HG03108 (cell line): ENCODE measurements at regions not wholly inside any gene's neighbourhood (a gene's known extent, or its start where the extent isn't known, plus 50 kb on each side); places are given as distances from the start of the nearest gene placed in this dataset.

ENCODE experiments used
- ATAC-seq: cut with Tn5 transposase; IDR thresholded peaks from one replicate; pipeline ENCODE4 v1.9.1; 2021; ENCODE audit warnings: moderate library complexity; ENCODE audit not compliant: unreplicated experiment

DNA sequence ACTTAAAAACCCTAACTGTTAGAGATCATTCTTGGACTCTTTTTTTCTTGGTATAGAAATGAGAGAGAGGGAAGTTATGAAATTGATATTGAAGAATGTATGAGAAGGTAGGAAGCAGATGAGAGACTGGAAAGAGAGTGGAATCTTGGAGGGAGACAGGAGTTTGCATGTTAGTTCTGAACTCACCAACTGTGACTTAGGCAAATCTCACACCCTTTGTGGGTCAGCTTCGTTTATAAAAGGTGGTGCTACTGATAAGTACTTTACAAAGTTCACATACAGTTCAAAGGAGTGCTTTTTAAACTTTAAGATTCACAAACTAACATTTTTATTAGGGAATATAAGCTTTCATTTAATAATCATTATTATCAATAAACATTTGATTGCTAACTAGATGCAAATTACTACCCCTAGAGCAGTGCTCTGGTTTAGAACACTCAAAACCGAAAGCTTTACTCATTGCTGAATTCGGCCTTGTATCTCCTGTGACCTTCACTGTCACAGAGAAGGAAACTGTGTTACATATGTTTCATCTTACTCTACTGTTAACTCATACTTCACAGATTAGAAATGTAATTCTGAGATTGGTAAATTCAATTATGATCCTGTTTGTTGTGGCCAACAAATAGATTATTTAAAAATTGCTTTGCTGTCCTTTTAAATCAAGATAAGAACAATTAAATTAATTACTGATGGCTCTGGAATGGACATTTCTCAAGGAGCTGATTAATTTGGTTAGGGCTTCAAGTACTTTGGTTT, 143.2 kb downstream of the RMI1 start:
- peak; percentile 94 for ATAC-seq

- no peak for ATAC-seq
These were observed 144.4 kb downstream of the RMI1 start for GRCh38 chr9:84125046-84125445.

DNA sequence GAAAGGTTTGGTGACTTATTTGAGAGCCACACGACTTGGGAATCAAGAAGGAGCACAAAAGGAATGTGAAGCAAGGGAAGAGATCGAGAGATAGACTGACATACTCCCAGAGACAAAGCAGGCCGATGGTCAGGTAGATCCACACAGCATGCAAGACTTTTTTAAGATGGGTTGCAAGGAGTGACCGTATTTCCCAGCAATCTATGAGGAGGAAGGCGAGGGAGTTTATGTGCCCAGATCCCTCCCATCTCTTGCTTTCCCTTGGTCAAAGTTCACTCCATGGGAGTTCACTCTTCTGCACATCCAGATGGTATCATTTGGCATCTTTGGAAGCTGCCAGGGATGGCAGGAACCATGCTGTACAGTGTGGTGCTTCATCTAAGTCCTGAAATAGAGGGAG, 148.9 kb downstream of the RMI1 start:
- no peak for ATAC-seq

GRCh38 chr9:84136119-84136868, 155.7 kb downstream of the RMI1 start:
- ATAC-seq = no peak

DNA sequence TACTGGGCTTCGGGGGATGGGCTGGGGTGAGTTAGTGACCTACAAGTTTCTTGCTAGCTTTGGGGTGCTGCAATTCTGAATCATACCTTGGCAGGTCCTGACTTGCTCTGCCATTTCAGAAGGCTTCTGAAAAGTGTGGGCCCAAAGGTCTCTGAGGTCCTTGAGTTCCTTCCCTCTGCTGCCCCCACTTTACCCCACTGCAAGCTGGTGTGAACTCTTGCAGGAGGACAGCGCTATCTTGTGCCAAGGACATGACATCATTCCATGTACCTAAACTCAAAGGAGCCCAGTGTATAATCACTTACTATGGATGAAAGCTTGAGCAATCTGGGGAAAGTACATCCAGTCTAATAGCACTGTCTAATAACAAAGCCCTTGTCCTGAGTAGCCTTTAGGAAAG, 157.4 kb downstream of the RMI1 start:
- no peak for ATAC-seq

GRCh38 chr9:84138541-84138940, 157.9 kb downstream of the RMI1 start:
- ATAC-seq = no peak

- no peak for ATAC-seq
These were observed 158.9 kb downstream of the RMI1 start for GRCh38 chr9:84139296-84140070.

DNA sequence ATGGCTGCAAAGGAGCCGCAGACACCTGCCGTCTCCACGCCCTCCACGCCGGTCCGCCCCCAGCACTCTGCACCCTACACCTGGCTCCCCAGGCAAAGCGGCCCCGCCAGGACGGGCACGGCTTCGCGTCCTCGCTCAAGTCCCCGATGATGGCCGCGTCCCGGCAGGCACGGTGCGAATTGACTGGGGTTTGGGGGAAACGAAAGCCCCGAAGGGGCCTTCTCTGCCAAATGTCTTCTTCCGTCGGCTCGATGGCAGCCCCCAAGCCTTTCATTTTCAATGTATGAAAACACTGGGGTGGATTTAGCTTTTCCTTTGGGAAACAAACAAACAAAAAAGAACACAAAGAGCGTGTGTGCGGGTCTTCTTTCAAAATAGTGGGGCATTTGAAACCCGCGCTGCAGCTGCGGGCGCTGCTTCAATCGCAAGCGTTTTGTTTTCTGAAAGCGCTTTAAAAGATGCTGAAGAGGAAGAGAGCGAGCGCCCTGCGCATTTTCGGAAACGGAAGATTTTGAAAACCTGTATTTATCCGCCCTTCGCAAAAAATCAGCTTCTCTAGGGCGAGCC, 160.0 kb downstream of the RMI1 start:
- no peak for ATAC-seq

- no peak for ATAC-seq
These were observed 161.3 kb downstream of the RMI1 start for GRCh38 chr9:84141741-84142370.

DNA sequence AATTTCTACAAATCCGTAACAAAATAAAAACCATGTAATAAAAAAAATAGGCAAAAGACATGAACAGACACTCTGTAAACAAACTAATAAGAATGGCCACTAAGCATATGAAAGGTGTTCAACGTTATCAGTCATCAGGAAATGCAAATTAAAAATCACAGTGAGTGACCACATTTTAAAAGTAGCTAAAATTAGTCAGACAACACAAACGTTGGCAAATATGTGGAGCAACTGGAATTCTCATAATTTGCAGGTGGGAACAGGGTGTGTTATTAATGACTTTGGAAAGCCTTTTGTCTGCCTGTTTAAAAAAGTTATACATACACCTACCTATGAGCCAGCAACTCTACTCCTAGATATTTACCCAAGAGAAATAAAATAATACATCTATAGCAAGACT, 164.4 kb downstream of the RMI1 start:
- ATAC-seq = no peak

DNA sequence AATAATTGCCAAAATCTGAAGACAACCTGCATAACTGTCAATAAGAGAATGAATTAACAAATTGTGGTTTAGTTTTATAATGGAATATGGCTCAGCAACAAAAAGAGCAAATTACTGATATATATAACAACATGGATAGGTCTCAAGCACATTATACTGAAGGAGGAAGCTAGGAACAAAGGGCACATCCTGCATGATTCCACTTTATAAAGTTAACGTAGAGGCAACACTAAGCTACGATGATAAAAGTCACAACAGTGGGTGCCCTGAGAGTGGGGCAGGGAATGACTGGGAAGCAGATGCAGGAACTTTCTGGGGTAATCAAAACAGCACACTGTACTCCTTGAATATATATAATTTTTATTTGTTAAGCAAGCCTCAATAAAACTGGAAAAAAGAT, 165.2 kb downstream of the RMI1 start:
- ATAC-seq = no peak

GRCh38 chr9:84146893-84147710, 166.5 kb downstream of the RMI1 start:
- no peak for ATAC-seq

- no peak for ATAC-seq
These were observed 170.6 kb downstream of the RMI1 start for GRCh38 chr9:84151236-84151635.

GRCh38 chr9:84151640-84152039, 171.0 kb downstream of the RMI1 start:
- ATAC-seq = no peak

GRCh38 chr9:84152204-84152603, 171.6 kb downstream of the RMI1 start:
- ATAC-seq = no peak

- no peak for ATAC-seq
These were observed 173.3 kb downstream of the RMI1 start for GRCh38 chr9:84153885-84154284.

DNA sequence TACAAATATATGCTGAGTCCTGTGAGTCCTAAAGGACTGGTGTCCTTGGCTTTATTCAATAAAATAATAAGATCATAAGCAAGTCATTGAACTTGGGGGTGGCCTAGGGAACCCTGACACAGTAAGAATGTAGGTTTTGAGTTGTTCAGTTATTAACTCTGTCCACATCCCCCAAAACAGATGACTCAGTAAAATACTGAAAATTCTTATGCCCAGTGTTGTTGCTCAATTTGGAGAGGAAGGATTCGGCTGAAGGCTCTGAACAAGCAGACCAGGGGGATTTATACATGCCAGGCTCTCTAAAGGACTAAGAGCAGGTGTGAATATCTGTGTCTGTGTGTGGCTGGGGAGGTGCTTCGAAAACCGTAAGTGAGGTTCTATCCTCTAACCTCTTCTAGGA, 173.7 kb downstream of the RMI1 start:
- ATAC-seq = no peak

GRCh38 chr9:84163052-84163650, 177.4 kb downstream of the SLC28A3 start:
- ATAC-seq = no peak

GRCh38 chr9:84166891-84167290, 173.7 kb downstream of the SLC28A3 start:
- no peak for ATAC-seq

- no peak for ATAC-seq
These were observed 171.3 kb downstream of the SLC28A3 start for GRCh38 chr9:84169240-84169639.
